ENCODE measurements at regions not wholly inside any gene's neighbourhood (a gene's known extent, or its start where the extent isn't known, plus 50 kb on each side); places are given as distances from the start of the nearest gene placed in this dataset.

- no peak for TF ChIP-seq SIN3A (IDR thresholded peaks at IDR 0.05; ENCODE audit: borderline replicate concordance, insufficient read depth, low read length)
- no peak for TF ChIP-seq POLR2AphosphoS5 (IDR thresholded peaks at IDR 0.05; ENCODE audit: low read depth, low read length)
- TF ChIP-seq, protein P1, sequence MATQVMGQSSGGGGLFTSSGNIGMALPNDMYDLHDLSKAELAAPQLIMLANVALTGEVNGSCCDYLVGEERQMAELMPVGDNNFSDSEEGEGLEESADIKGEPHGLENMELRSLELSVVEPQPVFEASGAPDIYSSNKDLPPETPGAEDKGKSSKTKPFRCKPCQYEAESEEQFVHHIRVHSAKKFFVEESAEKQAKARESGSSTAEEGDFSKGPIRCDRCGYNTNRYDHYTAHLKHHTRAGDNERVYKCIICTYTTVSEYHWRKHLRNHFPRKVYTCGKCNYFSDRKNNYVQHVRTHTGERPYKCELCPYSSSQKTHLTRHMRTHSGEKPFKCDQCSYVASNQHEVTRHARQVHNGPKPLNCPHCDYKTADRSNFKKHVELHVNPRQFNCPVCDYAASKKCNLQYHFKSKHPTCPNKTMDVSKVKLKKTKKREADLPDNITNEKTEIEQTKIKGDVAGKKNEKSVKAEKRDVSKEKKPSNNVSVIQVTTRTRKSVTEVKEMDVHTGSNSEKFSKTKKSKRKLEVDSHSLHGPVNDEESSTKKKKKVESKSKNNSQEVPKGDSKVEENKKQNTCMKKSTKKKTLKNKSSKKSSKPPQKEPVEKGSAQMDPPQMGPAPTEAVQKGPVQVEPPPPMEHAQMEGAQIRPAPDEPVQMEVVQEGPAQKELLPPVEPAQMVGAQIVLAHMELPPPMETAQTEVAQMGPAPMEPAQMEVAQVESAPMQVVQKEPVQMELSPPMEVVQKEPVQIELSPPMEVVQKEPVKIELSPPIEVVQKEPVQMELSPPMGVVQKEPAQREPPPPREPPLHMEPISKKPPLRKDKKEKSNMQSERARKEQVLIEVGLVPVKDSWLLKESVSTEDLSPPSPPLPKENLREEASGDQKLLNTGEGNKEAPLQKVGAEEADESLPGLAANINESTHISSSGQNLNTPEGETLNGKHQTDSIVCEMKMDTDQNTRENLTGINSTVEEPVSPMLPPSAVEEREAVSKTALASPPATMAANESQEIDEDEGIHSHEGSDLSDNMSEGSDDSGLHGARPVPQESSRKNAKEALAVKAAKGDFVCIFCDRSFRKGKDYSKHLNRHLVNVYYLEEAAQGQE (IDR thresholded peaks at IDR 0.05; ENCODE audit: insufficient read depth in 1 of 2, low read depth in 2 of 2, low read length in 2 of 2), result no peak
- TF ChIP-seq TAF1 (IDR thresholded peaks at IDR 0.05; ENCODE audit: borderline replicate concordance, insufficient read depth, low read length), result no peak
Measured at GRCh38 chr1:58950897-58951296, 167.1 kb upstream of the JUN start.

Data from PFSK-1 (cell line).